Liver (tissue), 8 donors: ENCODE measurements at regions not wholly inside any gene's neighbourhood (a gene's known extent, or its start where the extent isn't known, plus 50 kb on each side); places are given as distances from the start of the nearest gene placed in this dataset. TPM values are rescaled to one million over a fixed set of nuclear protein-coding genes. Genes with fewer than 3 reads are reported as not detected.

Source experiments
- DNase-seq: peaks from one replicate; pipeline ENCODE4 v3.0.0-alpha.2; 2017; ENCODE audit warnings: low spot score
- H3K27ac ChIP-seq, 2 donors: one replicate each; pipeline ENCODE4 v1.7.0; 2013; ENCODE audit warnings: inconsistent platforms in 2 of 2, low read length in 2 of 2, control low read depth in 1 of 2, low read depth in 1 of 2, mild to moderate bottlenecking in 1 of 2
- H3K27me3 ChIP-seq, 4 donors: one replicate each; pipeline versions ENCODE4 v1.6.1 to v1.7.0; 2013; ENCODE audit warnings: low read length in 3 of 4, inconsistent platforms in 1 of 4, mild to moderate bottlenecking in 1 of 4, moderate library complexity in 1 of 4; ENCODE audit not compliant: control insufficient read depth in 4 of 4, insufficient read depth in 4 of 4
- H3K36me3 ChIP-seq, 4 donors: one replicate each; pipeline versions ENCODE4 v1.6.1 to v1.7.0; 2013; ENCODE audit warnings: low read length in 3 of 4, mild to moderate bottlenecking in 3 of 4, low read depth in 1 of 4, moderate library complexity in 1 of 4; ENCODE audit not compliant: control insufficient read depth in 4 of 4, insufficient read depth in 3 of 4
- H3K4me1 ChIP-seq, 4 donors: one replicate each; pipeline versions ENCODE4 v1.6.1 to v1.7.0; 2013; ENCODE audit warnings: low read length in 3 of 4, mild to moderate bottlenecking in 3 of 4, moderate library complexity in 1 of 4; ENCODE audit not compliant: control insufficient read depth in 4 of 4, insufficient read depth in 4 of 4
- H3K4me3 ChIP-seq, 3 donors: one replicate each; pipeline versions ENCODE4 v1.6.1 to v1.7.0; 2013; ENCODE audit warnings: low read length in 3 of 3, control low read depth in 1 of 3, low read depth in 1 of 3, mild to moderate bottlenecking in 1 of 3
- H3K9ac ChIP-seq, 2 donors: one replicate each; pipeline ENCODE4 v1.7.0; 2013; ENCODE audit warnings: low read length in 2 of 2, mild to moderate bottlenecking in 2 of 2, moderate library complexity in 2 of 2, control low read depth in 1 of 2, low read depth in 1 of 2
- H3K9me3 ChIP-seq, 4 donors: one replicate each; pipeline versions ENCODE4 v1.6.1 to v1.7.0; 2013; ENCODE audit warnings: low read length in 3 of 4; ENCODE audit not compliant: control insufficient read depth in 4 of 4
- RXRA ChIP-seq, 2 donors: IDR thresholded peaks; 2 replicates each; pipeline ENCODE4 v1.6.1; 2017 to 2018; ENCODE audit warnings: antibody characterized with exemption in 2 of 2, mild to moderate bottlenecking in 1 of 2
- WGBS: extraction: QIAGEN DNeasy Blood & Tissue Kit; methylation state at CpG from one replicate; pipeline ENCODE4 v1.1.7; 2013; 5-methylcytosine and 5-hydroxymethylcytosine counted together
- small RNA-seq: library from RNA; depleted of rRNA; stranded (forward); fragments of <200 nt; gene quantifications from one replicate; pipeline ENCODE3, GENCODE V24; 2014
- donor health status: healthy.
- donor health status: healthy.
- donor health status: healthy.
- donor health status: healthy.

- H3K4me1 ChIP-seq: no peaks in the 10 kb centered on the region
- no peak overlapping the region for H3K9ac ChIP-seq
- H3K9me3 ChIP-seq: no peaks in the 10 kb centered on the region
- WGBS: 67% methylated on average over 3 of the region's 3 CpGs
- TF ChIP-seq RXRA (IDR thresholded peaks at IDR 0.05): no peak
- H3K36me3 ChIP-seq: no peaks in the 10 kb centered on the region
- no peak overlapping the region for H3K27ac ChIP-seq
- DNase-seq: no peak
- no peak overlapping the region for H3K4me3 ChIP-seq
- no peaks in the 10 kb centered on the region for H3K27me3 ChIP-seq
Measured at GRCh38 chrX:142256935-142257334, 51.8 kb upstream of the MAGEC2 start.

Small RNA genes in the stretch of these regions (small RNA-seq; reads per million reads assigned to genes)
- not detected for gene RNA5SP516
